Heart left ventricle (tissue), 13 donors: ENCODE measurements at regions not wholly inside any gene's neighbourhood (a gene's known extent, or its start where the extent isn't known, plus 50 kb on each side); places are given as distances from the start of the nearest gene placed in this dataset.

ENCODE experiments used
- CTCF ChIP-seq, 12 donors: fragments of 200-600 bp; sonication (generic) in 4 of 12; IDR thresholded peaks; one replicate each; pipeline versions ENCODE4 v1.5.0 to v1.8.0; 2018 to 2022; ENCODE audit warnings: antibody characterized with exemption in 12 of 12, mild to moderate bottlenecking in 5 of 12
- POLR2A ChIP-seq, 2 donors: fragments of 450-650 bp; IDR thresholded peaks; one replicate each; pipeline ENCODE4 v1.6.1; 2017; ENCODE audit warnings: antibody characterized with exemption in 2 of 2, mild to moderate bottlenecking in 2 of 2, moderate library complexity in 2 of 2
- donor health status: ischemic (EF 13 %, LVEDD 7.1; RV severe dilation, severe dysfunction).
- donor health status: DM: no; HTN: yes; CAD: no.
- donor health status: DM: no; HTN: no; CAD: no.
- donor health status: ischemic (EF 25% LVEDD 6.9; RV normal size, moderate dysfunction).
- donor health status: ischemic (EF 25% LVEDD 5.7; RV mildly dilated, moderate dysfunction).
- donor health status: ischemic (EF 35%, LVEDD 5.7; RV mildly dilated, moderate dysfunction).
- donor health status: nonischemic (EF 11% LVEDD 7.7; RV severe dilation, severe dysfunction).
- donor health status: DM: yes; HTN: yes; CAD: no.
- donor health status: PGD.
- donor health status: ischemic (EF 29% LVEDD 5.4; RV normal size, mild dysfunction).
- donor health status: nonischemic (EF 23%, LVEDD 6.1; RV moderate dilation, normal function).

GRCh38 chr17:62876063-62876462 is 67.9 kb upstream of the MARCHF10 start:
- TF ChIP-seq CTCF (IDR thresholded peaks at IDR 0.05) (no peak), POLR2A (IDR thresholded peaks at IDR 0.05) (no peak)
